Endothelial cell of umbilical vein (primary cell): ENCODE measurements at regions not wholly inside any gene's neighbourhood (a gene's known extent, or its start where the extent isn't known, plus 50 kb on each side); places are given as distances from the start of the nearest gene placed in this dataset.

Source experiments
- BruUV-seq: library from RNA; stranded (reverse); fragments of 400-500 nt; replicated peaks from 2 replicates; lab custom pipeline; 2021; lab: Mats Ljungman, UMichigan
- CTCF ChIA-PET: fragments of 300-600, 350-600 bp; sonication (Branson Sonifier 250); formaldehyde crosslinking; loops from one replicate; lab custom pipeline; 2021; ENCODE audit warnings: antibody characterized with exemption, inconsistent platforms; lab: Charles Lee
- POLR2A ChIA-PET: fragments of 300-600, 350-600 bp; sonication (Branson Sonifier 250); formaldehyde crosslinking; loops from one replicate; lab custom pipeline; 2021; ENCODE audit warnings: antibody characterized with exemption, inconsistent platforms; lab: Charles Lee
- DNase-seq: peaks from one replicate; pipeline ENCODE4 v3.0.0-alpha.2; 2011; ENCODE audit warnings: low read depth, low spot score
- FAIRE-seq: peaks from 2 replicates; lab custom pipeline; 2011; peaks lifted over from hg19 to GRCh38; lab: Jason Lieb, UNC
- H2AFZ ChIP-seq: 2 replicates; pipeline ENCODE4 v1.6.0; 2012; ENCODE audit warnings: low read depth, low read length, control low read depth, inconsistent platforms
- H3K27ac ChIP-seq: 2 replicates; pipeline ENCODE4 v1.5.1; 2011; ENCODE audit warnings: low read depth, mild to moderate bottlenecking, control low read depth, low read length, moderate library complexity; ENCODE audit not compliant: insufficient read depth
- H3K27me3 ChIP-seq, 2 experiments: 2 replicates each; pipeline versions ENCODE4 v1.6.0 to v1.6.1; 2011; ENCODE audit warnings: low read length in 2 of 2, mixed read lengths in 1 of 2; ENCODE audit not compliant: control insufficient read depth in 2 of 2, insufficient read depth in 2 of 2
- H3K36me3 ChIP-seq, 2 experiments: 2 replicates in 1 of 2; 3 replicates in 1 of 2; pipeline ENCODE4 v1.5.1; 2011; ENCODE audit warnings: low read length in 2 of 2, mild to moderate bottlenecking in 1 of 2, moderate library complexity in 1 of 2; ENCODE audit not compliant: control insufficient read depth in 2 of 2, insufficient read depth in 2 of 2; ENCODE audit errors: extremely low read depth in 1 of 2
- H3K4me1 ChIP-seq: 3 replicates; pipeline ENCODE4 v1.5.1; 2011; ENCODE audit warnings: mild to moderate bottlenecking, low read length; ENCODE audit not compliant: control insufficient read depth, insufficient read depth; ENCODE audit errors: extremely low read depth
- H3K4me2 ChIP-seq: 2 replicates; pipeline ENCODE4 v1.6.1; 2011; ENCODE audit warnings: low read length, control low read depth, mixed read lengths; ENCODE audit not compliant: insufficient read depth
- H3K4me3 ChIP-seq, 3 experiments: fragments of 200-600 bp in 1 of 3; sonication (generic), shearing (Covaris generic) in 1 of 3; replicated peaks in 1 of 3; 2 replicates each; pipeline ENCODE4 v1.5.1; 2011 to 2016; ENCODE audit warnings: control low read depth in 3 of 3, low read length in 3 of 3, mild to moderate bottlenecking in 2 of 3, inconsistent platforms in 1 of 3, low read depth in 1 of 3, moderate library complexity in 1 of 3; ENCODE audit not compliant: insufficient read depth in 1 of 3
- H3K79me2 ChIP-seq: 2 replicates; pipeline ENCODE4 v1.6.0; 2012; ENCODE audit warnings: low read length, inconsistent platforms; ENCODE audit not compliant: control insufficient read depth, insufficient read depth
- H3K9ac ChIP-seq: replicated peaks from 2 replicates; pipeline ENCODE3; 2011; ENCODE audit warnings: low read length, control low read depth; ENCODE audit not compliant: insufficient read depth; ENCODE audit errors: extremely low read depth
- H3K9me1 ChIP-seq: replicated peaks from 3 replicates; pipeline ENCODE4 v1.6.0; 2011; ENCODE audit warnings: mild to moderate bottlenecking, low read length; ENCODE audit not compliant: control insufficient read depth, insufficient read depth; ENCODE audit errors: extremely low read depth
- H3K9me3 ChIP-seq: replicated peaks from 2 replicates; pipeline ENCODE4 v1.5.1; 2012; ENCODE audit warnings: low read length, inconsistent platforms; ENCODE audit not compliant: control insufficient read depth, insufficient read depth
- H4K20me1 ChIP-seq: replicated peaks from 2 replicates; pipeline ENCODE3; 2011; ENCODE audit warnings: mild to moderate bottlenecking, low read length; ENCODE audit not compliant: control insufficient read depth, insufficient read depth; ENCODE audit errors: extremely low read depth
- EZH2 ChIP-seq: IDR thresholded peaks from 2 replicates; pipeline ENCODE4 v1.6.1; 2012; ENCODE audit warnings: borderline replicate concordance, low read depth, mild to moderate bottlenecking, moderate library complexity, low read length, inconsistent platforms; ENCODE audit not compliant: severe bottlenecking
- FOS ChIP-seq: IDR thresholded peaks from 2 replicates; pipeline ENCODE4 v1.6.1; 2011; ENCODE audit warnings: mild to moderate bottlenecking, low read length, moderate library complexity, borderline replicate concordance; ENCODE audit not compliant: insufficient read depth
- GATA2 ChIP-seq: IDR thresholded peaks from 2 replicates; pipeline ENCODE4 v1.7.0; 2011; ENCODE audit warnings: low read depth, mild to moderate bottlenecking, moderate library complexity, mixed read lengths, low read length; ENCODE audit not compliant: insufficient read length, insufficient read depth
- JUN ChIP-seq: IDR thresholded peaks from 2 replicates; pipeline ENCODE4 v1.6.1; 2011; ENCODE audit warnings: borderline replicate concordance, low read depth; ENCODE audit not compliant: insufficient read length, insufficient read depth
- MYC ChIP-seq: IDR thresholded peaks from one replicate; pipeline ENCODE4 v1.6.1; 2011; ENCODE audit warnings: mild to moderate bottlenecking, low read depth, low read length
- POLR2A ChIP-seq: IDR thresholded peaks from 2 replicates; pipeline ENCODE4 v1.6.1; 2012; ENCODE audit warnings: low read depth, mild to moderate bottlenecking, control low read depth, low read length
- POLR2AphosphoS5 ChIP-seq: IDR thresholded peaks from 2 replicates; pipeline ENCODE4 v1.6.1; 2012; ENCODE audit warnings: low read depth, mild to moderate bottlenecking, control low read depth, low read length, moderate library complexity; ENCODE audit not compliant: insufficient read depth
- dilution Hi-C: fragments of 300-500 bp; cut with MboI; formaldehyde crosslinking; loops from one replicate; pipeline ENCODE4 v1.15.0; 2019; ENCODE audit warnings: low sequenced_read_pairs; ENCODE audit not compliant: extremely low pct_ligation_motif_present
- intact Hi-C: fragments of 100-400 bp; cut with micrococcal nuclease; formaldehyde crosslinking; loops from one replicate; pipeline ENCODE4 v1.10.0; 2022
- TF ChIP-seq, protein P1 (sequence below): IDR thresholded peaks from 2 replicates; pipeline ENCODE4 v1.6.1; 2011; ENCODE audit not compliant: insufficient read depth, insufficient read length
- TF ChIP-seq, protein P2 (sequence below), 2 donors: IDR thresholded peaks; 1 replicate in 1 of 2; 2 replicates in 1 of 2; pipeline ENCODE4 v1.5.1; 2011; ENCODE audit warnings: low read length in 2 of 2, mild to moderate bottlenecking in 2 of 2, moderate library complexity in 2 of 2, control low read depth in 1 of 2, inconsistent platforms in 1 of 2, low read depth in 1 of 2; ENCODE audit not compliant: insufficient read depth in 1 of 2; ENCODE audit errors: extremely low read depth in 1 of 2

DNA sequence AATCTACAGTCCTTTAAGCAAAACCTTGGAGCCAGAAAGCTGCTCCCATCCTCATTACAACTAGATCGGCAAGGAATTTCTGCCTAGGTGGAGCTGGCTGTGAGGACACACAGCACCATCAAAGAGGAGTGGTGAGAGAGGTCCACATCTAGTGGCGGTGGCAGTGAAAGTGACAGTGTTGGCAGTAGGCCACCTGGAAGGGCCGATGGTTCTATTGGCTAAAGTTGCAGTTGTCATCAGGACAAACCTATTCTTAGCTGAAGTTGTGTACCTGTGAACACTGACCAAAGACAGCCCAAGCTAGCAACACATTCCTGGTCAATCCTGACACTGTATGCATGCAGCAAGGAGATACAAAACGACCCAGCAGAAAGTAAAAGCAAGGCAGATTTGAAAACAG, 218.1 kb upstream of the CHAC2 start:
- no peak overlapping the region for H3K27ac ChIP-seq
- no peaks in the 10 kb centered on the region for H4K20me1 ChIP-seq
- H3K4me1 ChIP-seq: no peaks in the 10 kb centered on the region
- no TSS peak for BruUV-seq
- H3K36me3 ChIP-seq: no peaks in the 10 kb centered on the region
- H2AFZ ChIP-seq: no peak overlapping the region
- intact Hi-C loops (no loop called here), dilution Hi-C loops (no loop called here)
- POLR2A ChIA-PET: no interaction called here
- no peaks in the 10 kb centered on the region for H3K27me3 ChIP-seq
- H3K9me1 ChIP-seq: no peaks in the 10 kb centered on the region
- no peak overlapping the region for H3K9ac ChIP-seq
- H3K4me3 ChIP-seq: no peak overlapping the region
- H3K9me3 ChIP-seq: no peaks in the 10 kb centered on the region
- no peak overlapping the region for H3K4me2 ChIP-seq
- no peak for FAIRE-seq
- CTCF ChIA-PET: no interaction called here
- no peaks in the 10 kb centered on the region for H3K79me2 ChIP-seq
- DNase-seq: no peak
- TF ChIP-seq MYC (no peak), JUN (no peak)
- TF ChIP-seq, protein P1, sequence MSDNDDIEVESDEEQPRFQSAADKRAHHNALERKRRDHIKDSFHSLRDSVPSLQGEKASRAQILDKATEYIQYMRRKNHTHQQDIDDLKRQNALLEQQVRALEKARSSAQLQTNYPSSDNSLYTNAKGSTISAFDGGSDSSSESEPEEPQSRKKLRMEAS: no peak

DNA sequence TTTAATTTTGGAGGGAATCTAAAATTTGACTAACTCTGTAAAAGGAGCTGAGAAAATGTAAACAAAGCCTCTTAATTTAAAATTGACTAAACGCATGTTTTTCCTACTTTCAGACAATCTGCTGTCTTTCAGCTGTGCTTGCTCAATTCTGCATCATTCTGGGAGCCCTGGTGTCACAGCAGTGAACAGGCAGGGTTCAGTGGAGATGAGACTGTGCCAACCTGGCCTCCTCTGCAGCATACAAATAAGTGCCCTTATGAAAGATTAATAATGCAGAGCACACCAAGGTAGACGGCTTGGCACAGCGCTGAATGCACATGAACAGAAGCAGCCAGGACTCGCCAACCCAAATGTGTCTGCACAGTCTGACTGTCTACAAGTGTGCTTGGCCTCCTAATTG, 222.0 kb upstream of the CHAC2 start:
- FAIRE-seq (no peak), DNase-seq (no peak)
- no peak overlapping the region for H3K4me3 ChIP-seq
- H4K20me1 ChIP-seq: no peaks in the 10 kb centered on the region
- H3K9me1 ChIP-seq: no peaks in the 10 kb centered on the region
- TF ChIP-seq, protein P2, sequence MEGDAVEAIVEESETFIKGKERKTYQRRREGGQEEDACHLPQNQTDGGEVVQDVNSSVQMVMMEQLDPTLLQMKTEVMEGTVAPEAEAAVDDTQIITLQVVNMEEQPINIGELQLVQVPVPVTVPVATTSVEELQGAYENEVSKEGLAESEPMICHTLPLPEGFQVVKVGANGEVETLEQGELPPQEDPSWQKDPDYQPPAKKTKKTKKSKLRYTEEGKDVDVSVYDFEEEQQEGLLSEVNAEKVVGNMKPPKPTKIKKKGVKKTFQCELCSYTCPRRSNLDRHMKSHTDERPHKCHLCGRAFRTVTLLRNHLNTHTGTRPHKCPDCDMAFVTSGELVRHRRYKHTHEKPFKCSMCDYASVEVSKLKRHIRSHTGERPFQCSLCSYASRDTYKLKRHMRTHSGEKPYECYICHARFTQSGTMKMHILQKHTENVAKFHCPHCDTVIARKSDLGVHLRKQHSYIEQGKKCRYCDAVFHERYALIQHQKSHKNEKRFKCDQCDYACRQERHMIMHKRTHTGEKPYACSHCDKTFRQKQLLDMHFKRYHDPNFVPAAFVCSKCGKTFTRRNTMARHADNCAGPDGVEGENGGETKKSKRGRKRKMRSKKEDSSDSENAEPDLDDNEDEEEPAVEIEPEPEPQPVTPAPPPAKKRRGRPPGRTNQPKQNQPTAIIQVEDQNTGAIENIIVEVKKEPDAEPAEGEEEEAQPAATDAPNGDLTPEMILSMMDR (IDR thresholded peaks at IDR 0.05; ENCODE audit: extremely low read depth in 1 of 2, insufficient read depth in 1 of 2, low read depth in 1 of 2, low read length in 2 of 2): no peak
- TF ChIP-seq JUN: no peak
- no peak for TF ChIP-seq EZH2
- TF ChIP-seq, protein P1: no peak
- no peak for TF ChIP-seq FOS
- no peak for TF ChIP-seq POLR2AphosphoS5
- no peak for TF ChIP-seq MYC
- no peak for TF ChIP-seq GATA2
- TF ChIP-seq POLR2A: no peak
- ChIA-PET POLR2A (no interaction called here), CTCF (no interaction called here)
- H3K4me1 ChIP-seq: no peaks in the 10 kb centered on the region
- no peaks in the 10 kb centered on the region for H3K27me3 ChIP-seq
- no peak overlapping the region for H3K4me2 ChIP-seq
- dilution Hi-C loops (no loop called here), intact Hi-C loops (no loop called here)
- H3K36me3 ChIP-seq: no peaks in the 10 kb centered on the region
- no peak overlapping the region for H3K9ac ChIP-seq
- no TSS peak for BruUV-seq
- H2AFZ ChIP-seq: no peak overlapping the region
- H3K27ac ChIP-seq: no peak overlapping the region
- H3K9me3 ChIP-seq: no peaks in the 10 kb centered on the region
- H3K79me2 ChIP-seq: no peaks in the 10 kb centered on the region
